GM23248 (cell line): ENCODE measurements at regions not wholly inside any gene's neighbourhood (a gene's known extent, or its start where the extent isn't known, plus 50 kb on each side); places are given as distances from the start of the nearest gene placed in this dataset.

Experiments used
- EZH2 ChIP-seq: fragments of 200-600 bp; sonication (generic); IDR thresholded peaks from 2 replicates; pipeline ENCODE4 v1.6.1; 2018; ENCODE audit warnings: antibody characterized with exemption, mild to moderate bottlenecking; ENCODE audit not compliant: insufficient read depth, poor library complexity, severe bottlenecking
- EZH2phosphoT487 ChIP-seq: fragments of 200-600 bp; sonication (generic); IDR thresholded peaks from 2 replicates; pipeline ENCODE4 v1.6.1; 2018; ENCODE audit warnings: antibody characterized with exemption, moderate library complexity, mild to moderate bottlenecking, low read depth; ENCODE audit not compliant: insufficient read depth

DNA sequence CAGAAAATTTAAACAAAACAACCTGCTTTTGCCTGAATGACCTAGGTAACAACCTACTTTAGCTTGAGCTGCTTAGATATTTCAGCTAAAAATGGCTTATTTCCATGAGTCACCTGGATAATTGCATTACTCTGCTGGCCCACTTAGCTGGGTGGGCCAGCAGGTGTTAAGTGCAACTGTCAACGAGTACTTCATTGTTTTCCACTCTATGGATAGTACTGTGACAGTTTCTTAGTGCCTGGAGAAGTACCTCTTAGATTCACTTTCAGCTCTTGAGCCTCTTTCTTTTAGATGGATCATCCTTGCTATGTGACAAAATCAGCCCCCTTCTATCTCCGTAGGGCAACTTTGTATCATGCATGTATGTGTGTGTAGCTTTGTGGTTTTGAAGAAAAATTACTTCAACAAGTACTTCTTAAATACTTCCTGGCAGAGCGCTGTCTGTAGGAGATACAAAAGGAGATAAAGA is 368.2 kb upstream of the ATP2B1 start:
- TF ChIP-seq EZH2 = no peak
- TF ChIP-seq EZH2phosphoT487 = no peak
